ENCODE measurements at regions not wholly inside any gene's neighbourhood (a gene's known extent, or its start where the extent isn't known, plus 50 kb on each side); places are given as distances from the start of the nearest gene placed in this dataset.

DNA sequence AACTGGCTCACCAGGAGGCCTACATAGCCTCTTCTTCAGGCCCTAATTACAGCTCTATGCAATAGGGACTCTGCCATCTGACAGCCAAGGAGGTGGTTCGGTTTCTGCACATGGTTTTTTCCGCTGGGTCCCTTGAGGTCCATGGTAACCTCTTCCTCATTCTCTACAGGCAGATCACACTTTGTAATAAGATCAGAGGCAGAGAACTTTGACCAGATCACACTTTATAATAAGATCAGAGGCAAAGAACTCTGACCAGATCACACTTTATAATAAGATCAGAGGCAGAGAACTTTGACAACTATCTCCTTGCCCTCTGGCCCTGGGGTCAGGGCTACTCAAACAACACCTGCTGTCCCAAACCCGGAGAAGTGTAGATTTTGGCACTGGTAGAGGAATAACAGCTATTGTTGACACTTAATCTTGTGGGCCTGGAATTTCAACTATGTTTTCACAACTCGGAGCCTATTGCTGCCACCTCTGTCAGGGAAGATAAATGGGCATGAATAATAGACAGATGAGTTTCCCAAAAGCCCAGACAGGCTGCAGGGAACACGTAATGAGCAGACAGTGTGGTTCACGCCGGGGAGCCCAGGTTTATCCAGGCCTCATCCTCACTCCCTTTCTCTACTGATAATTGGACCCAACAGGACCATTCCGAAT is 246.1 kb downstream of the UQCRFS1 start:
- no peak for DNase-seq

DNA sequence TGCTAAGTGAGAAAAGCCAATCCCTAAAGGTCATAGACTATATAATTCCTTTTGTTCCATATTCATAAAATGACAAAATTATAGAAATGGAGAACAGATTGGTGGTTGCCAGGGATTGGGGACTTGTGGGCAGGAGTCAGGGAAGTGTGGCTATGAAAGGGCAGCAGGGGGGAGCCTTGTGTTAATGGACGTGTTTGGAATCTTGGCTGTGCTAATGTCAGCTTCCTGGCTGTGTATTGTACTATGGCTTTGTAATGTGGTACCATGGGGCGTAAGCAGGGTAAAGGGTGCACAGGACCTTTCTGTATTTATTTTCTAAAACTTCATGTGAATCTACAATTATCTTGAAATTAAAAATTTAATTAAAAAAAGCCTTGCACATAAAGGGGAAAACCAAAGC is 248.5 kb downstream of the UQCRFS1 start:
- DNase-seq = no peak

DNA sequence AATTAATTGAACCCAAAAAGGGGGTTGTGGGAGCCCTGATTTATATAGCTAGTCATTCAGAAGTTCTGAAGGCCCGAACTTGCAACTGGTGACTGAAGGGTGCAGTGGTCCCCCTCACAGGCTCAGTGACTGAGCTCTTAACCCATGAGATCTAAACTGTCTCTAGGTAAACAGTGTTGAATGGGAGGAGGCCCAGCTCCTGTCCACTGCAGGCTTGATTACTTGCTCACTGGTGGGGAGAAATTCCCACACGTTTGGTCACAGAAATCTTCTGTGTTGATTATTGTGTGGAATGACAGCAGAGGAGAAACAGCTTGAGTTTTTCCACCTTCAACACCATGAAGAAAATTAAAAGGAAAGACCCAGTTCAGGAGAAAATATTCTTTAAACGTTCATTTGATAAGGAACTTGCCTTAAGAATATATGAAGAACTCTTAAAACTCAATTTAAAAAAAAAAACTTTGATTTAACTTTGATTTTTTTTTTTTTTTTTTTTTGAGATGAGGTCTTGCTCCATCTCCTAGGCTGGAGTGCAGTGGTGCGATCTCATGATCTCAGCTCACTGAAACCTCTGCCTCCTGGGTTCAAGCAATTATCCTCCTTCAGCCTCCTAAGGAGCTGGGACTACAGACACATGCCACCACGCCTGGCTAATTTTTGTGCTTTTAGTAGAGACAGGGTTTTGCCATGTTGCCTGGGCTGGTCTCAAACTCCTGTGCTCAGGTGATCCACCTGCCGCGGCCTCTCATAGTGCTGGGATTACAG is 249.3 kb downstream of the UQCRFS1 start:
- DNase-seq = no peak

DNA sequence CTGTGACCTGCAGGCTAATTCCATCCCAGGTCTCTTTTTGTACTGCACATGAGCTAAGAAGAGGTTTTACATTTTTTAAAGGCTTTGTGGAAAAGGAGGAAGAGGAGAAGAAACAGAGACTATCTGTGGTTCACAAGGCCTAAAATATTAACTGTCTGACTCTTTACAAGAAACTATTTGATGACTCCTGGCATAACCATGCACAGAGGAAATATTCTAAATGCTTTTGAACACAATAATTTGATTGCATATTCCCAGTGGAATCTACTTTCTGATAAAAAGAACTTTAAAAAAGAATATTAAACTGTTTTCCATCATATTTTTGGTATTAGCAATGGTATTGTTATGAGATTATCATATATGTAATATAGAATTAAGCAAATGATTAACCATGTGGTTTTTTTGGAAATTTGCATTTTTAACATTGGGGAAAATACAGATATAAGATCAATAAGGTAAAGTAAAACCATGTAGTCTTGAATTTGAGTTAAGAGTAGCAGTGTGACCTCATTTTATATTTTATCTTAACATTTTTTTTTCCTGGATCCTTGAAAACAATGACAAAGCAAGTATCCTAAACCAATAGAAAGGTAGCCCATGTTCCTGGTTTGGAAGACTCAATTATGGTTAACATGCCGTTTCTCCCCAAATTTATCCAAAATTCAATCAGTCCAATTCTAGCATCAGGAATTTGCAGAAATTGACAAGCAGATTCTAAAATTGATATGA is 251.0 kb downstream of the UQCRFS1 start:
- no peak for DNase-seq

DNA sequence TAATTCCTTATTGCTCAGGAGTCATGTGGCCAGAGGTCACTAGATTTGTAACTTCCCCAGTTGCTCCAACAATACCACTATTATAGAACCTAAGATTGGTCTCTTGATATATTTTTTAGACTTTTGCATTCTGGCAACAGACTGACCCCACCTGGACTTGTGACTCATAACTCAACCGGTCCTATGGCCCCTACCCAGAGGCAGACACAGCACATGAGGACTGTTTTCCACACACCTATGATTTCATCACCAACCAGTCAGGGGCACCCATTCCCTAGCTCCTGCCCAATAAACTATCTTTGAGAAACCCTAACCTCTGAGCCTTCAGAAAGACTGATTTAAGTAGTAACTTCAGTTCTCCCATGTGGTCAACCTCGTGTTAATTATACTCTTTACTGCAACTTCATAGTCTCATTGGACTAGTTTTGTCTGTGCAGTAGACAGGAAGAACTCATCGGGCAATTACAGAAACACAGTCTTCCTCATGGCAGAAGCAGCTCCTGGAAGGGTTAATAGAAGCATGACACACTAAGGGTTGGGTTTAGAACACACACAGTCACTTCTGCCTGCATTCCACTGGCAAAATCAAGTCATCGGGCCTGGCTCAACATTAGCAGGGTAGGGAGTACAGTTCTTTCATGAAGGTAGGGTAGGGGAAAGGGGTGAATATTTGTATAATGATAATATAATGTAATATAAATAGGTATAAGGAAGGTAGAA is 251.8 kb downstream of the UQCRFS1 start:
- no peak for DNase-seq

DNA sequence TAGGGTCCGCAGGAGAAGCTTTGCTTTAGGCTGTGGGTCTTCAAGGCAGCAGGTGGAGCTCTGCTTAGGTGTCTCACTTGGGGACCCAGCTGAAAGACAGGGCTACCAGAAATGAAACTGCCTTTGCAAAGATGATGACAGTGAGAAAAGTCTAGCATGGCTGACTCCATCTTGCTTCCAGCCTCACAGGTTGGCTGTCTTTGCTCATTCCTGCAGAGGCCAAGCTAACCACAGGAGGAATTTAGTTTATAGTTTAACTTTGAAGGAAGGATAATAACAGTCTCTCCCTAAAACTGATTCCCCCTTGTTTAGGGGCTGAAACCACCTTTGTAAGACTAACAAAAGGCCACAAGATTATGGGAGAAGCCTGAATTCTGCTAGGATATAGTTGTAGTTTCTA is 252.4 kb downstream of the UQCRFS1 start:
- DNase-seq = no peak

DNA sequence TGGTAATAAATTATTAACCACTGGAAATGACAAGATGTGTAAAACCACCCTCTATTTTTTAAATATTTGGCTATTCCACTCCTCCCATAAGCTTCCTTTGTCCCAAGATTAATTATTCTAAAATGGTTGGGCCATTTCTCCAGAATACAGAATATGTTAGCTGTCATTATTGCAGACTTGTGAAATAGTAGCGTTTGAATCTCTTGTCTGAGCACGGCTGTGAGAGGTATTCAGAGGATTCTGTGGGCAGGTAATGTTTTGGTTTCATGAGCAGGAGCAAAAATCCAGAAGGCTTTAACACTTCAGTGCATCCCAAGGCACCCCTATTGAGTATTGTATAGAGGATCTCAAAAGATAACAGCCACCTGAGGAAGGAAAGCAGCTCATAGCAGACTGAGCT is 256.0 kb downstream of the UQCRFS1 start:
- DNase-seq = no peak

DNA sequence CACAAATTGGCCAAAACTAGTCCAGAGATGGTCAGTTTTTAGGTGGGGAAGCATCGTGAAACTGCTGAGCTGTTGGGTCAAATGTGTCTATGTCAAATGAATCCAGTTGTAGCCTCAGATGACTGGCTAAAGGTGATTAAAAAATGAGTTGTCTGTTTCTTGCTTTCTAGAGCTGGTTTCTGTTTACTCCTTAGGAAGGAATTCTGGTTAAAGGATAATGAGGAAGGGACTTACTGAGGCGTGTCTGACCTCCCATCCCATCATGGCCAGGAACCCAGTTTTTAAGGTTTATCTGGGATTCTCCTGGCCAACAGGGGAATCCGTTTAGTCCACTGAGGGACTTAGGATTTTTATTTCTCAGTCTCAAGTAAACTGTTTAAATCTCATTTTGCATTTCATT is 256.5 kb downstream of the UQCRFS1 start:
- no peak for DNase-seq

DNA sequence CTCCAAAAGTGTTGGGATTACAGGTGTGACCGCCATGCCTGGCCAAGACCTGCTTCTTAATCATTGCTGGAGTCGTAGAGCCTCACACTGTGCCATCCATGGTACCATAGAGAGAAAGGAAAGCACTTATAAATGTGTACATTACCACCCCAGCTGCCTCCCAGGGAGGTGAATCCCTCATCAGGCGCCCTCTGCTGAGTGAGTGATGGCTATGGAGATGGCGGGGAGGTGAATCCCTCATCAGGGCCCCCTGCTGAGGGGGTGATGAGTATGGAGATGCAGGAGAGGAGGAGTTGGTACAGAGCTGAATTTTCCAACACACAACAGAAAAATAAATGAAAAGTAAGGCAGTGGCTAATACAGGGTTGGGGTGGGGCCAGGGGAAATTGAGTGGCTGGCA is 263.4 kb downstream of the UQCRFS1 start:
- DNase-seq = no peak

DNA sequence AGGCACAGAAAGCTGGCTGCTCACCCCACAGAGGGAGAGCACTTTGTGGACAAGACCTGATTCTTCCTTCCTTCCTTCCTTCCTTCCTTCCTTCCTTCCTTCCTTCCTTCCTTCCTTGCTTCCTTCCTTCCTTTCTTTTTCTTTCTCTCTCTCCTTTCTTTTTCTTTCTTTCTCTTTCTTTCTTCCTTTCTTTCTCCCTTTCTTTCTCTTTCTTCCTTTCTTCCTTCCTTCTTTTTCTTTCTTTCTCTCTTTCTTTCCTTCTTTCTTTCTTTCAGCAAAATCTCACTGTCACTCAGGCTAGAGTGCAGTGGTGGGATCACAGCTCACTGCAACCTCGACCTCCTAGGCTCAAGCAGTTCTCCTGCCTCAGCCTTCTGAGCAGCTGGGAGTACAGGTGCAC is 263.9 kb downstream of the UQCRFS1 start:
- no peak for DNase-seq

DNA sequence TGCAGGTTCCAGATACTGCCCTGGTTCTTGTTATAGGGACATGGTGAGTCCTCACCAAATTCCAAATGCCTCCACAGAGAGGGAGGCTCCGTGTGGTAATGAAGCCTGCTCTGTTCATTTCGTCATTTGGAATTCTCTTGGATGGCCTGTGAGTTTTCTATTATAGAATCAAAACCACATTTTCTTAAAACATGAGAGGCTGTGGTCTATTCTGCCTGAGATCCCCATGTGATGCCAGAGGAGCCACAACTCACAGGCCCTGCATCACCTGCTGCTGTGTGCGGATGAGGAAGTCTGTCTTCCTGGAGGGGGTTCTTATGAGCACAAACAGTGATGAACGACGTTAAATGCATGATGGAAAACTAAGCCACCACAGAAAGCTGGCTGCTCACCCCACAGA is 264.4 kb downstream of the UQCRFS1 start:
- no peak for DNase-seq

DNA sequence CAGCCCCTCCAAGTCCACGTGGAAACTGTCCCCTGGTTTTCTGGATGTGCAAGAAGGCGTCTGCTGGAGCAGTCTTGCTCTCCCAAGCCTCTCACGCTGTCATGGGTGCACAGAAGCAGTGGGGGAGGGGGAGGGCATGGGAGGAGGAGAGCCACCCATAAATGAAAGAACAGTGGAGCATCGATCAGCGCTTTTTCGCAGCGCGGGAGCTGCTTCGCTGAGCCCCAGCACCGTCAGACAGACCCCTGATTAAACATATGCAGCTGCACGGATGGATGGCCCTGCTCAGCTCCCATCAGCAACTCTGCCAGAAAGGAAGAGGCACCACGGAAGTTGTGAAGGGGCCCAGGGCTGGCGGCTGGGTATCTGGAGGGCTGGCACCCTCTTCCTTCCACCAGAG is 264.9 kb downstream of the UQCRFS1 start:
- DNase-seq = no peak

DNA sequence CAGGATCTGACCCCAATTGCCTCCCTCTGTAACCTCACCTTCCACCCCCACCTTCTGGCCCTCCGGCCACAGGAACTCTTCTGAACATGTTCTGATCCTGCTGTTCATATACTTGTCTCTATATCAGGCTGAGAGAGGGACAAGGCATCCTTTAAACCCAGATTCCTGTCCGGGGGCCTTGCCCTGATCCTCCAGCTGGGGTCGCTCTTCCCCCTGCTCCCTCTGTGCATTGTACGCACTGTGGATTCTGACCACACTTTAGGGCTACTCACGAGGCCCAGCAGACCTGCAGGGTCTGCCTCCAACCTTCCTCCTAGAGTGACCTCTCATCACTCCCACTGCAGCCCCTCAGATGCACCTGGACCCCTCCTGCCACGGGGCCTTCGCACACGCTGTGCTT is 269.3 kb downstream of the UQCRFS1 start:
- DNase-seq = no peak

DNA sequence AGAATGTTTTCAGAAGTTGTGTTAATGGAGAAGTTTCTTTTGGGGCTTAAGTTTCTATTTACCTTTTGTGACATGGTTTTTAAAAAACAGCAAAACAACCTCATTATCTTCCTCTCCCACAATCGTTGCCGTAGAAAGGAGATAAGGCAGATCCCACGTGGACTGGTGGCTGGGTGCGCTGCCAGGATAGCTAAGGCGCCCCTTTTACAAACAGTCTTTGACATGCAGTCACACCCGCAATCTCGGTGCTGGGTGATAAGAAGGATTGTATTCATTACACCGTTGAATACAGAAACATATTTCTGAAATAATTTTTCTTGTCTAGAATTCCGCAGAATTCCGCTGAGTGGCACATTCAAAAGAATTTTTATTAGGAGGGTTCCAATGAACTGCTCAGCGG is 271.1 kb downstream of the UQCRFS1 start:
- DNase-seq = no peak

DNA sequence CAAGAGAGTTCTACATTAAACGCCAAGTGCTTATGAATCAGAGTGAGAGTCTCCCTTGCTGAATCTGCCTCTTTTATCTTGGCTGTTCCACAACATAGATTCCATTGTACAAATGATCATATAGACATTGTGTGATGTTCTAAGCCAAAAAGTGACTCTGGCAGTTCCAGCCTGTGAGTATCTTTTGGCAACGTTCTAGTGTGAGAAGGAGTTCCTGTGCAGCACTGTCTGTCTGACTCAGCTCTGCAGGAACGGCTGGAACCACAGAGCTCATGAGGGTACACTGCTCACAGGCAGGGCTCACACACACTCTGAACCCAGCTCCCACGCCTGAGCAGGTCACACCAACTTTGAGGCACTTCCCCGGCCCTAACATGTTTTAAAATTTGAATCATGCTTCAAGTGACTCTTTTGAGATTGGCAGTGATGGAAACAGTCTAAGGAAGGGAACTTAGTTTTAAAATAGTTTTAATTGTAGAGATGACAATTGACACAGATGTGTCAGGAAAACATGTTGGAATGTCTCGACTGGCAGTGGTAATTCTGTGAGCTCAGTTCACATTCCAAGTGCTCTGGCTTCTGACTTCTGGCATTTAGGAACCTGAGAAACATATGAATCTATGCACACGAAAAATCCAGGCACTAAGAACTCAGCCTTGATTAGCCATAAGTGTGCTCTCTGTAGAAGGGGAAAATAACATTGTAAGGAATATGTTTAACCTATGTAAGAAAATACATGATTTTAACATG is 272.0 kb downstream of the UQCRFS1 start:
- no peak for DNase-seq

DNA sequence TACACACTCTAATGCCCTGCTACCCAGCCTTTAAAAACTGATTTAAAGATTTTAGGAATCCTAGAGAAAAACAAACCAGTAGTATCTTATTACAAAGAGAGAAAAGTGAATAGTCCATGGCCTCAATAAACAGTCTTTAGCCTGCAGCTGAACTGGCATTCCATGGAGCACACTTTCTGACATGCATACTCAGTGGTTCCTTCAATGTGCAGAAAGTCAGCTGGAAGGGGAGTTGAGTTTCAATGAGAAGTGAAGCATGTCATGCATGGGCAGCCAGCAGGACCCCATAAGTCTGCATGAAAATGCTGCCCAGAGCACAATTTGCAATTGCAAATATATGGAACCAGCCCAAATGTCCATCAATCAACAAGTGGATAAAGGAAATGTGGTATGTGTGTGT is 273.7 kb downstream of the UQCRFS1 start:
- no peak for DNase-seq

DNA sequence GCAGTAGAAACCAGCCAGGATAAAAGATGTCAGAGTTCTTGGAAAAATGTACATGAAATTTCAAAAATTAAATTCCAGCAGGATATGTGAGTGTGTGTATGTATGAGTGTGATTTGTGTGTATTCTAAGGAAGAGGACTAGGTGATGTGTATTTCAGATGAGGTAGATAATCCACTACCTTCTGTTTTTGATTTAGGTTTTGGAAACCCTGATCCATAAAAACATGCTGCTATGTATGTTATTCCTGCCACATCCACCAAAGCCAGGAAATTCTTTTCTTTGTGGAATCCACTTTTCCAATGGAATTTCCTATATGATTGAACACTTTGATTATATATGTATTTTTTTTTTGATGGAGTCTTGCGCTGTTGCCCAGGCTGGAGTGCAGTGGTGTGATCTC is 276.9 kb downstream of the UQCRFS1 start:
- DNase-seq = no peak

DNA sequence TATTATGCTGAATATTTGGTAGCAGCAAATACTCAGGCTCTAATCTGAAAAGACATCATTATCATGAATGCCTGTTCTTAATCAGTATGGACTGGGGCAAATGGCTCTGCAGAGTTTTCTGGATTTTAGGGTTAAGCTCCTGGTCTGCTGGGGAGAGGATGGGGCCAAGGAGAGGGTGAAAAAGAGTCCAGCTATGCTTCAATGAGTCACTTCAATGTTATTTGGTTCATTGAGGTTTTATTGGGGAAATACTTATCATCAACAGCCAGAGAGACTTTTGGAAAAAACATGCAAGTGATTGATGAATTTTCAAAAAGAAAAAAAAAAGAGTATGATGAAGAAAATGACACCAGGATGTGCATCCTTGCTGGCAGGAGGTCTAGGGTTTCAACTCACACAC is 278.3 kb downstream of the UQCRFS1 start:
- no peak for DNase-seq

DNA sequence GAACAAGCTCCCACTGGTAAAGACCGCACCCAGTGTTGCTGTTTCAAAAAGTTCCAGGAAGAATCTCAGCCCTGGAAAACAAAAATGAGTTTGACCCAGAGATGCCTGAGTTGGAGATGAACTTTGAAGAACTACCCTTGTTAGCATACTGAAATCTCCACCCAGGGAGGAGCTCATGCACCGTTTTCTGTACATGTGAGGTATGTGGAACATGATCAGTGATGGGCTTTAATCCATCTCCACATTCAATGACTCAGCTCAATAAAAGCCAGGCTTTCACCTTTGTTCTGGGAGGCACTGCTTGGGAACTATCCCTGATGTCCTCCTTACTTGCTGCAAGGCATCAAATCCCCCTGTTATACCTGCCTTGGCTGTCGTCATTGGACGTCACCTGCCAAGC is 279.9 kb downstream of the UQCRFS1 start:
- DNase-seq = no peak

DNA sequence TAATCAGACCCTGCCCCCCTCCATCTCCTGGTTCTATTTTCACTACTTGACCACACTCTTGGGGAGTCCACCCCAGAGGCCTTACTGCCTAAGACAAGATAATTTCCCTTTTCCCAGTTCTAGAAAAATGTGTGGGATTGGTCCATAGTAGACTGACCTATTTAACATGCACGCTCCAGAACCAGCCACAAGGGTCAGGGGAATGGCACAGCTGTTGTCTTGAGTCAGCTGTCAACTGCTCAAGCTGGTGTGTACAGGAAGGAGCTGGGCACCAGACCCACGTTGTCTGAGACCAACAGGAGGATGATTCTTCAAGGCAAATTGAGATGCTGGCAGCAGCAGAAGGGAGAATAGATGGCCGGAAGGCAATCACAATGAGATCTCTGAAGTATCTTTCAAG is 280.5 kb downstream of the UQCRFS1 start:
- no peak for DNase-seq

DNA sequence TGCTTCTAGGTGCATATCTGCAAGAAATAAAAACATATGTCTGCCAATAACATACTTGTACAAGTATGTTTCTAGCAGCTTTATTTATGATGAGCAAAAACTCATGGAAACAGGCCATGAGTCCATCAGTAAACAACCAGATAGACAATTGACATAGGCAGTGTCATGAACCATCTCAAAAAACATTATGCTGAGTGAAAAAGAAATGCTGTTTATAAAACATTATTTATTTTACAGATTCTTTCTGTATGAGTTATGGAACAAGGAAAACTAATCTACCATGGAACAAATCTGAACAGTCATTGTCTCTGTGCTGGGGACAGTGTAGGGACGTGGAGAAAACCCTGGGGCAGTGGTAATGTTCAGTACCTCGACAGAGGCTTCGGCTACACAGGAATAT is 283.9 kb downstream of the UQCRFS1 start:
- no peak for DNase-seq

DNA sequence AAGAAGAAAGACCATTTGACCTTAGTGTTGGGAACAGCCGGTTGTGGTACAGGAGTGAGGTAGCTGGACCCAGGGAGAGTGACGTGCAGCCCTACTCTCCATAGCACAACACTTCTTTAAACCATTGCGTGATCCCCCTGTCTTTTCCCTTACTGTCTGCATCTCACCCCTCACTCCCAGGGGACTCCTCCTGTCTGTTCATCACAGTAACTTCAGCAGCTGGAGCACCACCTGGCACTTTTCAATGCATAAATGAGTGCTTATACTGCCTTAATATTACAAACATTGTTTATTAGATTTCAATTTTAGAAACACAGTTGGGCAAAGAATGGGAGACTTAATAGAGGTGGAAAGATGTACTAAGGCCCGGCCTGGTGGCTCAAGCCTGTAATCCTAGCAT is 285.5 kb downstream of the UQCRFS1 start:
- DNase-seq = no peak
